Upper lobe of left lung (tissue), 6 donors: ENCODE measurements at regions not wholly inside any gene's neighbourhood (a gene's known extent, or its start where the extent isn't known, plus 50 kb on each side); places are given as distances from the start of the nearest gene placed in this dataset.

Experiments used
- ATAC-seq, 2 donors: fragments of 200-7000 bp; cut with Tn5 transposase; one replicate each; pipeline ENCODE4 v1.9.1; 2022; ENCODE audit warnings: mild to moderate bottlenecking in 2 of 2, moderate library complexity in 2 of 2; ENCODE audit not compliant: low FRiP score in 2 of 2
- DNase-seq, 2 donors: peaks; one replicate each; pipeline ENCODE4 v3.0.0-alpha.2; 2019 to 2020
- H3K27ac ChIP-seq, 4 donors: fragments of 200-600 bp; sonication (generic); one replicate each; pipeline ENCODE4 v1.5.1; 2016 to 2019
- H3K27me3 ChIP-seq, 4 donors: fragments of 200-600 bp; sonication (generic); one replicate each; pipeline ENCODE4 v1.5.1; 2017 to 2019
- H3K36me3 ChIP-seq, 4 donors: fragments of 200-600 bp; sonication (generic); one replicate each; pipeline ENCODE4 v1.5.1; 2016 to 2019
- H3K4me1 ChIP-seq, 4 donors: fragments of 200-600 bp; sonication (generic); one replicate each; pipeline ENCODE4 v1.5.1; 2018 to 2019
- H3K4me3 ChIP-seq, 4 donors: fragments of 200-600 bp; sonication (generic); one replicate each; pipeline ENCODE4 v1.5.1; 2017 to 2019; ENCODE audit warnings: mild to moderate bottlenecking in 2 of 4, moderate library complexity in 1 of 4
- H3K9me3 ChIP-seq, 4 donors: fragments of 200-600 bp; sonication (generic); one replicate each; pipeline ENCODE4 v1.5.1; 2018 to 2019
- CTCF ChIP-seq, 6 experiments: fragments of 450-650 bp in 4 of 6; fragments of 200-600 bp in 2 of 6; sonication (generic) in 2 of 6; IDR thresholded peaks; one replicate each; pipeline ENCODE4 v1.5.1; 2016 to 2019; ENCODE audit warnings: antibody characterized with exemption in 6 of 6
- EP300 ChIP-seq, 4 donors: sonication (generic); formaldehyde crosslinking; IDR thresholded peaks; one replicate each; pipeline ENCODE4 v1.5.1; 2017; ENCODE audit warnings: antibody characterized with exemption in 4 of 4, control low read depth in 2 of 4
- POLR2A ChIP-seq, 4 donors: fragments of 450-650 bp; IDR thresholded peaks; one replicate each; pipeline ENCODE4 v1.5.1; 2016 to 2017; ENCODE audit warnings: antibody characterized with exemption in 4 of 4, mild to moderate bottlenecking in 2 of 4
- POLR2AphosphoS5 ChIP-seq, 2 donors: sonication (generic); formaldehyde crosslinking; IDR thresholded peaks; one replicate each; pipeline ENCODE4 v1.5.1; 2017; ENCODE audit warnings: antibody characterized with exemption in 2 of 2
- WGBS, 2 donors: methylation state at CpG; one replicate each; pipeline ENCODE4 v1.1.5; 2017 to 2018; 5-methylcytosine and 5-hydroxymethylcytosine counted together
- donor health status: DM: no; HTN: no; CAD: no; lungs with moderate emphysema.
- donor health status: DM: no; HTN: yes; CAD: no; lungs with severe emphysema.

DNA sequence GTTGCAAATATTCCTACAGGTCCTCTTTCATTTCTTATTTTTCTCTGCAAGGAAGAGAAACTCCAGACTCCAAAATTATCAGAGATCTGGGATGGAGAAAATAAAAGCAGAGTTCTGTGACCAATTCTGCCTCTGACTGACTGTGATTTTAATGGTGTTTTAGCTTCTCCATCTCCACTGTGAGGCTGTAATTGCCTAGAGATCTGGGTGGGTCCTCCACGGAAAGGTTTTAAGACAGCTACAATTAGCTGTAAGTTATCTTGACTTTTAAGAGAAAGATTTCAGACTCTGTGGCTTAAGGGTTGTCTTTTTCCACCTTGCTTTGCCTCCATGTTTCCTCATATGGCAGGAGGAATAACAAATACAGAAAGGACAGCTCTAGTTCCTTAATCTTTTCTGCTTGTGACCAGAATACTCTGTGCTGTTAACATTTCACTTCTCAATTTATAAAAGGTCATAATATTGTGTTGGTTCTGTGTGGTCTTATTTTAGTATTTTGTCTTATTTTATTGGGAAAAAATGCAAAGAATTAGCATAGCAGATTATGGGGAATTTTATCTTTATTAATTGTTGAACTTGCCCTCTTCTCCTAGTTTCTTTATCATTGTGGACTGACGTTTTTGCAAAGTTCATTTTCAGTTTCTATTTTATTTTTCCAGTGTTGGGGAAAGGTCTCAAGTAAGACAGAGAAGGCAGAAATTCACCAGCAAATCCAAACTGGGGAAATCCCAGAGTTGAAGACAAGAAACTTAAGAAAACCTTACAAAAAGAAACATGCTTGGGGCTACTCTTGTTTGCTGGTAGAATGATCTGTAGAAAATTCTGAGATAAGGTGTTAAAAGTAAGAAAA lies 157.9 kb downstream of the RAP2B start:
- H3K36me3 ChIP-seq, result no peaks in the 10 kb centered on the region
- DNase-seq (no peak), ATAC-seq (no peak)
- no peak overlapping the region for H3K4me3 ChIP-seq
- no peaks in the 10 kb centered on the region for H3K27me3 ChIP-seq
- peak overlapping the region in 2 of 4 donors; percentile 7 to 12 for H3K27ac ChIP-seq
- H3K9me3 ChIP-seq, result no peaks in the 10 kb centered on the region
- H3K4me1 ChIP-seq, result no peaks in the 10 kb centered on the region
- TF ChIP-seq EP300 (IDR thresholded peaks at IDR 0.05) (no peak), POLR2A (IDR thresholded peaks at IDR 0.05) (no peak), CTCF (IDR thresholded peaks at IDR 0.05) (no peak), POLR2AphosphoS5 (IDR thresholded peaks at IDR 0.05) (no peak)
- 37 to 50% methylated on average over 2 of the region's 2 CpGs for WGBS, 2 donors

- Histone ChIP-seq H3K4me3 (no peak overlapping the region), H3K9me3 (no peaks in the 10 kb centered on the region), H3K27me3 (no peaks in the 10 kb centered on the region), H3K27ac (peak overlapping the region in 1 of 4 donors; percentile 12), H3K36me3 (no peaks in the 10 kb centered on the region), H3K4me1 (no peaks in the 10 kb centered on the region)
- DNase-seq, result no peak
- WGBS, 2 donors, result 77 to 83% methylated on average over 6 of the region's 6 CpGs
- TF ChIP-seq POLR2AphosphoS5 (IDR thresholded peaks at IDR 0.05) (no peak), EP300 (IDR thresholded peaks at IDR 0.05) (no peak), CTCF (IDR thresholded peaks at IDR 0.05) (no peak), POLR2A (IDR thresholded peaks at IDR 0.05) (no peak)
- no peak for ATAC-seq
Observed at GRCh38 chr3:153320585-153321128, 158.6 kb downstream of the RAP2B start.

DNA sequence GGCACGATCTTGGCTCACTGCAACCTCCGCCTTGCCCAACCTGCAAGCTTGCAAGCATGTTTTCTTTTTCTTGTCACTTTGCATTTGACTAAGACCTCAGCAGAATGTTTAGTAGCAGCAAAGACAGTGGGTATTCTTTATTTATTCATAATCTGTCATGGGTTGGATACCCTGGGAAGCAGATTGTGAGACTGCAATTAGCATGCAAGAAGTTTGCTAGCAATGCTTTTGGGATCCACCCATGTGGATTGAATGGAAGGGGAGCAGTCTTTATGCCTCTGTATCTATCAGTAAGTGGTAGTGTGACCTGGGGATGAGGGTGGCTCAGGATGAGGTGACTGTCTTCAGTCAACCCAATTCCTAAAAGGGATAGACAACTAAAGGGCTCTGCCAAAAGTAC lies 166.7 kb downstream of the RAP2B start:
- no peak overlapping the region for H3K4me3 ChIP-seq
- H3K36me3 ChIP-seq, result no peaks in the 10 kb centered on the region
- TF ChIP-seq POLR2AphosphoS5 (IDR thresholded peaks at IDR 0.05) (no peak), EP300 (IDR thresholded peaks at IDR 0.05) (no peak), CTCF (IDR thresholded peaks at IDR 0.05) (no peak), POLR2A (IDR thresholded peaks at IDR 0.05) (no peak)
- H3K27ac ChIP-seq, result no peak overlapping the region
- H3K27me3 ChIP-seq, result no peaks in the 10 kb centered on the region
- DNase-seq (no peak), ATAC-seq (no peak)
- 95 to 100% methylated on average over 2 of the region's 2 CpGs for WGBS, 2 donors
- no peaks in the 10 kb centered on the region for H3K4me1 ChIP-seq
- no peaks in the 10 kb centered on the region for H3K9me3 ChIP-seq

GRCh38 chr3:153330901-153331300 lies 168.9 kb downstream of the RAP2B start:
- no peak overlapping the region for H3K4me3 ChIP-seq
- no peaks in the 10 kb centered on the region for H3K36me3 ChIP-seq
- ATAC-seq (no peak), DNase-seq (no peak)
- H3K27ac ChIP-seq, result no peak overlapping the region
- TF ChIP-seq EP300 (IDR thresholded peaks at IDR 0.05), result no peak
- TF ChIP-seq POLR2AphosphoS5 (IDR thresholded peaks at IDR 0.05), result no peak
- no peak for TF ChIP-seq POLR2A (IDR thresholded peaks at IDR 0.05)
- no peak for TF ChIP-seq CTCF (IDR thresholded peaks at IDR 0.05)
- H3K4me1 ChIP-seq, result no peaks in the 10 kb centered on the region
- H3K27me3 ChIP-seq, result no peaks in the 10 kb centered on the region
- WGBS, 2 donors, result 93 to 100% methylated on average over 1 of the region's 1 CpG
- no peaks in the 10 kb centered on the region for H3K9me3 ChIP-seq

DNA sequence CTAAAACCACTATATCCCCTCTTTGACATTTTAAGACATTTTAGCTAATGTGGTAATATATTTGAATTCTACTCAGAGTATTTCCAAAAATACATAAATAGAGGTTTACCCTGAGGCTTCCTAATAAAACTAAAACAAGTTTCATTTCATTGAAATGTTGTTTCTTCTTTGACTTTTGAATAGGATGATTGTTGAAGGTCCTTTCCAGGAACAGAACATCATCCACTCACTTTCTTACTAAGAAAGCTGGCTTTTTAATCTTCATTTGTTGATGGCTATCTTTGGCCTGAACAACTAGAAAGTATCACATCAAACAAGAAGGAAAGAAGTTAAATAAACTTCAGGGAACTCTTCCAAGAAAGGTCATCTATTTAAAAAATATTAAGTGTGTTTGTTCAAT lies 169.7 kb downstream of the RAP2B start:
- Histone ChIP-seq H3K9me3 (no peaks in the 10 kb centered on the region), H3K36me3 (no peaks in the 10 kb centered on the region), H3K27ac (no peak overlapping the region), H3K27me3 (no peaks in the 10 kb centered on the region), H3K4me1 (no peaks in the 10 kb centered on the region), H3K4me3 (no peak overlapping the region)
- ATAC-seq (no peak), DNase-seq (no peak)
- TF ChIP-seq CTCF (IDR thresholded peaks at IDR 0.05) (no peak), POLR2A (IDR thresholded peaks at IDR 0.05) (no peak), POLR2AphosphoS5 (IDR thresholded peaks at IDR 0.05) (no peak), EP300 (IDR thresholded peaks at IDR 0.05) (no peak)
